ENCODE measurements at regions not wholly inside any gene's neighbourhood (a gene's known extent, or its start where the extent isn't known, plus 50 kb on each side); places are given as distances from the start of the nearest gene placed in this dataset.

GRCh38 chr12:74426091-74426490 is 111.5 kb upstream of the ATXN7L3B start:
- intact Hi-C loops (cut with DNase I): no loop called here
- Histone ChIP-seq H3K27me3 (ENCODE audit: control insufficient read depth, insufficient read depth) (no peaks in the 10 kb centered on the region), H3K9me3 (ENCODE audit: control insufficient read depth, low read length) (no peaks in the 10 kb centered on the region), H3K4me3 (ENCODE audit: low read length) (no peak overlapping the region), H3K27ac (ENCODE audit: low read length) (no peak overlapping the region), H3K4me1 (ENCODE audit: control insufficient read depth, insufficient read depth, low read length) (no peaks in the 10 kb centered on the region)
- DNase-seq (no peak), ATAC-seq (no peak)

DNA sequence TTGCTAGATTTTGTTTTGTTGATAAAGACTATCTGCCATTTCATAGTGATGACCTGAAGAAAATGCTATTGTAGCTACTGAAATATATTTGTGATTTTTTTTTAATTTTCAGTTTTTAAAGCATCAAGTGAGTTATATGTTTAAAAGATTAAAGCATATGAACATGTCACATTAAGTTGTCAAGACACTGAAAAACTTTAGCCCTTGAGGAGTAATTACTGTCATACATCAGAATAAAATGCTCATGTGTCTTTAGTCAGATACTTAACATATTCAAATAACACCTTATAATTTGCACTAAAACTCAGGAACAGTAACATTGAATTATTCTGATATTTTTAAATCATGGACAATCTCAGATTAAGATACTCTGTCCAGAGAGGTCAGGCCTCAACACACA is 108.1 kb upstream of the ATXN7L3B start:
- no peaks in the 10 kb centered on the region for H3K9me3 ChIP-seq (ENCODE audit: control insufficient read depth, low read length)
- H3K4me3 ChIP-seq (ENCODE audit: low read length): no peak overlapping the region
- H3K27me3 ChIP-seq (ENCODE audit: control insufficient read depth, insufficient read depth): no peaks in the 10 kb centered on the region
- no peaks in the 10 kb centered on the region for H3K4me1 ChIP-seq (ENCODE audit: control insufficient read depth, insufficient read depth, low read length)
- no peak for ATAC-seq
- intact Hi-C loops (cut with DNase I): no loop called here
- no peak for DNase-seq
- H3K27ac ChIP-seq (ENCODE audit: low read length): no peak overlapping the region

GRCh38 chr12:74431801-74432200 is 105.8 kb upstream of the ATXN7L3B start:
- no peaks in the 10 kb centered on the region for H3K27me3 ChIP-seq (ENCODE audit: control insufficient read depth, insufficient read depth)
- ATAC-seq (no peak), DNase-seq (no peak)
- H3K9me3 ChIP-seq (ENCODE audit: control insufficient read depth, low read length): no peaks in the 10 kb centered on the region
- H3K4me3 ChIP-seq (ENCODE audit: low read length): no peak overlapping the region
- intact Hi-C loops (cut with DNase I): no loop called here
- 60% methylated on average over 1 of the region's 1 CpG for WGBS
- no peak overlapping the region for H3K27ac ChIP-seq (ENCODE audit: low read length)
- H3K4me1 ChIP-seq (ENCODE audit: control insufficient read depth, insufficient read depth, low read length): no peaks in the 10 kb centered on the region

DNA sequence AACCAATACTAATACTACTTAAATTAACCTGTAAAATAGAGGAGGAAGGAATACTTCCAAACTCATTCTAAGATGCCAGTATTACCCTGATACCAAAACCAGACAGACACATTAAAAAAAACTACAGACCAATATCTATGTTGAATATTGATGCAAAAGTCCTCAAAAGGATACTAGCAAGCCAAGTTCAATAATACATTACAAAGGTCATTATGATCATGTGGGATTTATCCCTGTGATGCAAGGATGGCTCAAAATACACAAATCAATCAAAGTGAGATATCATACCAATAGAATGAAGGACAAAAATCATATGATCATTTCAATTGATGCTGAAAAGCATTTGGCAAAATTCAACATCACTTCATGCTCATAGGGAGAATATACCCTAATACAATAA is 97.2 kb upstream of the ATXN7L3B start:
- Histone ChIP-seq H3K27ac (ENCODE audit: low read length) (no peak overlapping the region), H3K9me3 (ENCODE audit: control insufficient read depth, low read length) (no peaks in the 10 kb centered on the region), H3K4me1 (ENCODE audit: control insufficient read depth, insufficient read depth, low read length) (no peaks in the 10 kb centered on the region), H3K4me3 (ENCODE audit: low read length) (no peak overlapping the region), H3K27me3 (ENCODE audit: control insufficient read depth, insufficient read depth) (no peaks in the 10 kb centered on the region)
- ATAC-seq (no peak), DNase-seq (no peak)
- intact Hi-C loops (cut with DNase I): no loop called here

GRCh38 chr12:74441872-74442271 is 95.8 kb upstream of the ATXN7L3B start:
- intact Hi-C loops (cut with DNase I): no loop called here
- DNase-seq (no peak), ATAC-seq (no peak)
- 63% methylated on average over 4 of the region's 4 CpGs for WGBS
- H3K27me3 ChIP-seq (ENCODE audit: control insufficient read depth, insufficient read depth): no peaks in the 10 kb centered on the region
- H3K9me3 ChIP-seq (ENCODE audit: control insufficient read depth, low read length): no peaks in the 10 kb centered on the region
- H3K4me3 ChIP-seq (ENCODE audit: low read length): no peak overlapping the region
- H3K4me1 ChIP-seq (ENCODE audit: control insufficient read depth, insufficient read depth, low read length): no peaks in the 10 kb centered on the region
- H3K27ac ChIP-seq (ENCODE audit: low read length): no peak overlapping the region

DNA sequence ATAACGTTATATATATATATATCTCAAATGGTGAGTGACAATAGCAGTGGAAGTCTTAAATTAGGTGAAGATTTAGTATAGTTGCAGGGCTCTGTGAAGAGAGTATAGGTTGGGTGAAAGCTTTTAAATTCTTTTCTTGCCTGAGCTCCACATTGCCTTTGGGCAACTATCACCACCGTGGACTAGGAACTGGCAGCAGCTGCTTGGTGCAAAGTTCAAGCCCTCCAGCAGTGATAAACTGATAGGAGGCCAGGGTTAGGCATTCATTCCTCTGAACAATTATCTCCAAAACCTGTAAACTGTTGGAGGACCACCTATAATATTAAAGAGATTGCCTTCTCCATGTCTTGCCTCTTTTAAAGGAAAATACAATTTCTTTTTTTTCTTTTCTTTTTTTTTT is 91.2 kb upstream of the ATXN7L3B start:
- Histone ChIP-seq H3K27ac (ENCODE audit: low read length) (no peak overlapping the region), H3K4me1 (ENCODE audit: control insufficient read depth, insufficient read depth, low read length) (no peaks in the 10 kb centered on the region), H3K4me3 (ENCODE audit: low read length) (no peak overlapping the region), H3K27me3 (ENCODE audit: control insufficient read depth, insufficient read depth) (no peaks in the 10 kb centered on the region), H3K9me3 (ENCODE audit: control insufficient read depth, low read length) (no peaks in the 10 kb centered on the region)
- 73% methylated on average over 2 of the region's 2 CpGs for WGBS
- no peak for ATAC-seq
- intact Hi-C loops (cut with DNase I): no loop called here
- DNase-seq: no peak

- DNase-seq: no peak
- Histone ChIP-seq H3K27me3 (ENCODE audit: control insufficient read depth, insufficient read depth) (no peaks in the 10 kb centered on the region), H3K27ac (ENCODE audit: low read length) (no peak overlapping the region), H3K4me1 (ENCODE audit: control insufficient read depth, insufficient read depth, low read length) (no peaks in the 10 kb centered on the region), H3K4me3 (ENCODE audit: low read length) (no peak overlapping the region), H3K9me3 (ENCODE audit: control insufficient read depth, low read length) (no peaks in the 10 kb centered on the region)
- ATAC-seq: no peak
- WGBS: 76% methylated on average over 2 of the region's 2 CpGs
- intact Hi-C loops (cut with DNase I): no loop called here
These were observed 87.8 kb upstream of the ATXN7L3B start for GRCh38 chr12:74449872-74450271.

GRCh38 chr12:74454109-74454508 is 83.5 kb upstream of the ATXN7L3B start:
- Histone ChIP-seq H3K4me1 (ENCODE audit: control insufficient read depth, insufficient read depth, low read length) (no peaks in the 10 kb centered on the region), H3K4me3 (ENCODE audit: low read length) (no peak overlapping the region), H3K27me3 (ENCODE audit: control insufficient read depth, insufficient read depth) (no peaks in the 10 kb centered on the region), H3K9me3 (ENCODE audit: control insufficient read depth, low read length) (no peaks in the 10 kb centered on the region), H3K27ac (ENCODE audit: low read length) (no peak overlapping the region)
- WGBS: 96% methylated on average over 1 of the region's 1 CpG
- intact Hi-C loops (cut with DNase I): no loop called here
- DNase-seq: no peak
- no peak for ATAC-seq

DNA sequence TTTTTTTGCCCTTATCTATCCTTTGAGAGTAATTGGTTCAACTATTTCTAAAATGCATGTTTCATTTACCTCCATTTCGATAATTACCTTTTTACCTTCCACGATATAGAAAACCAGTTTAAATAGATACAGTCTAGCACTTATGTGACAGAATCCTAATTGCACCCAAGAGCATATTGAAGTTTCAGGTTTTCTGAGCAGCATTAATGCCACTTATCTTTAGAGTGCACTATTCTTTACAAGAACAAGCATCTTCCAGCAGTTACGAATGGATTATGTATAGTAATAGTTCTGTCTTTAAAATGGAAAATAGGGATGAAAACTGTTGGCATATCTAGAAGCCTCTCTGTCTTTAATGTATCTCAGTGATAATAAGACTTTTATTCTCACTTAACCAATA is 82.2 kb upstream of the ATXN7L3B start:
- DNase-seq (no peak), ATAC-seq (no peak)
- WGBS: 89% methylated on average over 3 of the region's 3 CpGs
- Histone ChIP-seq H3K27ac (ENCODE audit: low read length) (no peak overlapping the region), H3K27me3 (ENCODE audit: control insufficient read depth, insufficient read depth) (no peaks in the 10 kb centered on the region), H3K4me3 (ENCODE audit: low read length) (no peak overlapping the region), H3K4me1 (ENCODE audit: control insufficient read depth, insufficient read depth, low read length) (no peaks in the 10 kb centered on the region), H3K9me3 (ENCODE audit: control insufficient read depth, low read length) (no peaks in the 10 kb centered on the region)
- intact Hi-C loops (cut with DNase I): no loop called here

GRCh38 chr12:74456431-74456830 is 81.2 kb upstream of the ATXN7L3B start:
- intact Hi-C loops (cut with DNase I): no loop called here
- H3K9me3 ChIP-seq (ENCODE audit: control insufficient read depth, low read length): no peaks in the 10 kb centered on the region
- H3K4me3 ChIP-seq (ENCODE audit: low read length): no peak overlapping the region
- no peak for DNase-seq
- 76% methylated on average over 3 of the region's 3 CpGs for WGBS
- ATAC-seq: no peak
- no peaks in the 10 kb centered on the region for H3K4me1 ChIP-seq (ENCODE audit: control insufficient read depth, insufficient read depth, low read length)
- H3K27ac ChIP-seq (ENCODE audit: low read length): no peak overlapping the region
- no peaks in the 10 kb centered on the region for H3K27me3 ChIP-seq (ENCODE audit: control insufficient read depth, insufficient read depth)

DNA sequence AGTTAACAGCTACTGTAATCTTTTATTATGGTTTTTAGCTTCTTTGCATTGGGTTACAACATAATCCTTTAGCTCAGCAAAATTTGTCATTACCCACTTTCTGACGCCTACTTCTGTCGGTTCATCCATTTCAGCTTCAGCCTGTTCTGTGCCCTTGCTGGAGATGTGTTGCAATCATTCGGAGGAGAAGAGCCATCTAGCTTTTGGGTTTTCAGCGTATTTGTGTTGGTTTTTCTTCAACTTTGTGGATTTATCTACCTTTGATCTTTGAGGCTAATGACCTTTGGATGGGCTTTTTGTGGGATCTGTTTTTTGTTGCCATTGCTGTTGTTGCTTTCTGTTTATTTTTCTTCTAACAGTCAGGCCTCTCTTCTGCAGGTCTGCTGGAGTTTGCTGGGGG is 69.2 kb upstream of the ATXN7L3B start:
- DNase-seq (no peak), ATAC-seq (no peak)
- H3K27ac ChIP-seq (ENCODE audit: low read length): no peak overlapping the region
- no peaks in the 10 kb centered on the region for H3K9me3 ChIP-seq (ENCODE audit: control insufficient read depth, low read length)
- no peak overlapping the region for H3K4me3 ChIP-seq (ENCODE audit: low read length)
- intact Hi-C loops (cut with DNase I): no loop called here
- whole genome bisulfite sequencing: 79% methylated on average over 4 of the region's 4 CpGs
- H3K4me1 ChIP-seq (ENCODE audit: control insufficient read depth, insufficient read depth, low read length): no peaks in the 10 kb centered on the region
- no peaks in the 10 kb centered on the region for H3K27me3 ChIP-seq (ENCODE audit: control insufficient read depth, insufficient read depth)

DNA sequence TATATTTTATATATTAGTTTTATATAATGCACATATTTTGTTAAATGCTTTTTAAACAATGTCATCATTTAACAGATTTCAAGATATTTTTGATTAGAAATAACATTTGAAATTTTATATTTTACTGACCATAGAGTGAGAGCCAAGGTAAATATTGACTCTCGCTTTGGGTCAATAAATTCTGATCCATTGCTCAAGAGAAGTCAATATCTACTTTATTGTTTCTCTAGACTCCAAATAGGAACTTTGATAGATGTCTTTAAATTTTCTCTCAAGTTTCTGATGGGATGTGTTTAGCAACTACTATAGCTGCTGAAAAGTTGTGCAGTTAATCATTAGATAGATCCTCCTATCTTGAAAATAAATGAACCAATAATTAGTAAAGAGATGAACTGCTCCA is 61.4 kb upstream of the ATXN7L3B start:
- intact Hi-C loops (cut with DNase I): no loop called here
- no peak for DNase-seq
- 86% methylated on average over 1 of the region's 1 CpG for WGBS
- Histone ChIP-seq H3K4me1 (ENCODE audit: control insufficient read depth, insufficient read depth, low read length) (no peaks in the 10 kb centered on the region), H3K4me3 (ENCODE audit: low read length) (no peak overlapping the region), H3K9me3 (ENCODE audit: control insufficient read depth, low read length) (no peaks in the 10 kb centered on the region), H3K27ac (ENCODE audit: low read length) (no peak overlapping the region), H3K27me3 (ENCODE audit: control insufficient read depth, insufficient read depth) (no peaks in the 10 kb centered on the region)
- no peak for ATAC-seq
